Transverse colon (tissue), 4 donors: ENCODE measurements at regions not wholly inside any gene's neighbourhood (a gene's known extent, or its start where the extent isn't known, plus 50 kb on each side); places are given as distances from the start of the nearest gene placed in this dataset.

ENCODE experiments used
- CTCF ChIP-seq, 5 experiments: fragments of 200-600 bp in 3 of 5; fragments of 450-650 bp in 2 of 5; sonication (generic) in 3 of 5; IDR thresholded peaks; 1 replicate in 2 of 5; 2 replicates in 3 of 5; pipeline ENCODE4 v1.5.1; 2016 to 2017; ENCODE audit warnings: antibody characterized with exemption in 5 of 5, inconsistent platforms in 3 of 5, mild to moderate bottlenecking in 2 of 5, moderate library complexity in 1 of 5
- EP300 ChIP-seq: sonication (generic); formaldehyde crosslinking; IDR thresholded peaks from one replicate; pipeline ENCODE4 v1.6.1; 2017; ENCODE audit warnings: antibody characterized with exemption, low read depth
- POLR2A ChIP-seq: fragments of 450-650 bp; IDR thresholded peaks from one replicate; pipeline ENCODE4 v1.6.1; 2016; ENCODE audit warnings: antibody characterized with exemption, mild to moderate bottlenecking, moderate library complexity
- POLR2AphosphoS5 ChIP-seq, 3 donors: sonication (generic); formaldehyde crosslinking; IDR thresholded peaks; one replicate each; pipeline ENCODE4 v1.6.1; 2016; ENCODE audit warnings: antibody characterized with exemption in 3 of 3

GRCh38 chr11:116111546-116111945 lies 607.3 kb upstream of the CADM1 start:
- TF ChIP-seq CTCF (IDR thresholded peaks at IDR 0.05), result no peak
- no peak for TF ChIP-seq EP300
- no peak for TF ChIP-seq POLR2AphosphoS5 (IDR thresholded peaks at IDR 0.05)
- no peak for TF ChIP-seq POLR2A
